ENCODE measurements at regions not wholly inside any gene's neighbourhood (a gene's known extent, or its start where the extent isn't known, plus 50 kb on each side); places are given as distances from the start of the nearest gene placed in this dataset.

DNA sequence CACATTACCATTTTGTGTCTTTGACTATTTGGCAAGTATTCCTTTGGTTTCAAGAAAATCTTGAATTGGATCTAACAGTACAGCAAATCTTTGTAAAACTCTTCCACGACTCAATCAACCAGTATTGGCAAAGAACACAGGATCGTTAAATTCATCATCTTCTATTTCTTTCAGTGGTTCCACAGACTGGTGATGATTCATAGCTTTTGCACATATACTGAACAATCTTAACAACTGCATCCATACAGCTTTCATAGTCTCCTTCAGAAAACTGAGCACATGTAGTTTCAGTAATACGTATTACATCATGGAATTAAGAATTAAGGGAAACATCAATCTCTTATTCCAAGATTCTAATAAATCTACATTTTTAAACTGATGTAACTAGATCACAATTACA lies 91.6 kb upstream of the LIPC start:
- DNase-seq (no peak), ATAC-seq (no peak)
- Mint-ChIP-seq H3K9me3 (no peaks in the 10 kb centered on the region), H3K36me3 (ENCODE audit: insufficient read depth) (no peaks in the 10 kb centered on the region), H3K27me3 (ENCODE audit: low read depth) (no peaks in the 10 kb centered on the region), H3K4me3 (no peak overlapping the region), H3K4me1 (ENCODE audit: low read depth) (peaks cover 2% of the 10 kb centered on the region)

DNA sequence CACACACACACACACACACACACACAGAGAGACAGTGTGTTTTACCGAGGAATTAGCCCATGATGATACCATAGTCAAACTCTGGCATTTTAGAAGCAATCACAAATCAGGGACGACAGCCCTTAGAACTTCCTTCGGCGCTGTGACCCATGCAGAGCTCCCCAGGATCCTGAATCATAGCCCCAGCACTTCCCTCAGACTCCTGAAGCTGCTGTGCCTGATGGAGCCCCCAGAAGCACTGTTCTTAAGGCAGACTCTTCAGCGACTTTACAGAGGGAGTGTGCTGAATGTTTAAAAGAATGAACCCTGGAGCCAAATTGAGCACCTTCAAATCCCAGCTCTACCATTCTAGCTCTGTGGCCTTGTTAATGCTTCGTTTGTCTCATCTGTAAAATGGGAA lies 89.3 kb upstream of the LIPC start:
- Mint-ChIP-seq H3K9me3 (no peaks in the 10 kb centered on the region), H3K4me3 (no peak overlapping the region)

GRCh38 chr15:58344213-58345070 lies 87.3 kb upstream of the LIPC start:
- no peak overlapping the region for H3K4me3 Mint-ChIP-seq

More for the DNA sequence above, 89.3 kb upstream of the LIPC start:
- ATAC-seq = no peak
- DNase-seq = no peak
- Mint-ChIP-seq H3K36me3 (ENCODE audit: insufficient read depth) (no peaks in the 10 kb centered on the region), H3K27me3 (ENCODE audit: low read depth) (no peaks in the 10 kb centered on the region), H3K4me1 (ENCODE audit: low read depth) (no peaks in the 10 kb centered on the region)

DNA sequence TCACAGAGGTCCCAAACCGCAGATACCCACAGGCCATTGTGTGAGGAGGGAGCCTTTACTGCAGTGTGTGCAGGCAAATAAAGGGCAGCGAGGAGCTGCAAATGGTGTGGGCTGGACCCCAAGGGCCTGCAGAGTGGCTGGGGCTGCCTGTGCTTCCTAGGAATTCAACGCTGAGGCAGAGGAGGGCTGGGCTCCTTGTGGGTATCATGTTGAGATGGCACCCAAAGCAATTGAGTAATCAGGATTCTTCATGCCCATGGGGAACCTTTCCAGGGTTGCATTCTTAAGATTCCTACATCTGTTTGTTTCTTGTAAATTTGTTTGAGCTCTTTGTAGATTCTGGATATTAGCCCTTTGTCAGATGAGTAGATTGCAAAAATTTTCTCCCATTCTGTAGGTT lies 85.4 kb upstream of the LIPC start:
- Mint-ChIP-seq H3K36me3 (ENCODE audit: insufficient read depth) (no peaks in the 10 kb centered on the region), H3K4me3 (no peak overlapping the region), H3K27me3 (ENCODE audit: low read depth) (no peaks in the 10 kb centered on the region), H3K9me3 (no peaks in the 10 kb centered on the region), H3K4me1 (ENCODE audit: low read depth) (no peaks in the 10 kb centered on the region)
- DNase-seq = no peak
- no peak for ATAC-seq

More at GRCh38 chr15:58344213-58345070, 87.3 kb upstream of the LIPC start:
- Mint-ChIP-seq H3K36me3 (ENCODE audit: insufficient read depth) (no peaks in the 10 kb centered on the region), H3K9me3 (no peaks in the 10 kb centered on the region), H3K27me3 (ENCODE audit: low read depth) (no peaks in the 10 kb centered on the region), H3K4me1 (ENCODE audit: low read depth) (no peaks in the 10 kb centered on the region)
- ATAC-seq = no peak
- DNase-seq = no peak

DNA sequence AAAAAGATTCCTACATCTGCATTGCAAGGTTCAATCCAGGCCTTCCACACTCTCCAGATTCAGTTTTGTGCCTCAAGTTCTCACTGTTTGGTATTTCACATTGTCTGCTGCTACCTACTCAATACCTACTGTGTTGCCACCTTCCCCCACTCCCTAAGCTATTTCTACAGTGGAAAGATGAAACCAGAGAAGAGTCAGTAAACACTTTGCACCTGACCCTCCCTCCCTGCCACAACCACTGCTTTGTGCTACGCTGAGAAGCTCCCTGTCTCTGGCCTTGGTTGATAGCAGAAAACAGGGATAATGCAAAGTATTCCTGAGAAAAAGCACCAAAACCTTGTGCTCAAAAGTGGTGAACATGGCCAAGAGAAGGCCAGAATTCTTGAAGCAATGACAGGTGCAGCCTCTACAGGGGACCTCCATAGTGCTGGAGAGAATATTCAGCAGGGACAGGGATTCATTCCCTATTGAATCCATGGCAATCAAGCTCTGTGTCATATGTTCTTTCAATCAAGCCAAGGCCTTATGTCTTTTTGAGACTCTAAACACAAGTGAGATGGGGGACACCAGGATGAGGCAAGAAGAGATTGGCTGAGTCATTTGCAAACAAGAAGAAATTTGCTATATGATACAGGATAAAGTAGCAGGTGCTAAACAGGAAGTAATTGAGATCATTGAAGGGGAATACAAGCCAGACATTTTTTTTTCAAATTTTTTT lies 83.5 kb upstream of the LIPC start:
- Mint-ChIP-seq H3K36me3 (ENCODE audit: insufficient read depth) (no peaks in the 10 kb centered on the region), H3K9me3 (no peaks in the 10 kb centered on the region), H3K27me3 (ENCODE audit: low read depth) (peaks cover 2% of the 10 kb centered on the region), H3K4me1 (ENCODE audit: low read depth) (no peaks in the 10 kb centered on the region), H3K4me3 (no peak overlapping the region)
- DNase-seq (no peak), ATAC-seq (peak in 1 of 2 donors; percentile 69)

- no peak for DNase-seq
- Mint-ChIP-seq H3K4me3 (no peak overlapping the region), H3K4me1 (ENCODE audit: low read depth) (peaks cover 15% of the 10 kb centered on the region), H3K27me3 (ENCODE audit: low read depth) (peaks cover 2% of the 10 kb centered on the region), H3K9me3 (no peaks in the 10 kb centered on the region), H3K36me3 (ENCODE audit: insufficient read depth) (no peaks in the 10 kb centered on the region)
- no peak for ATAC-seq
Observed at GRCh38 chr15:58352026-58352929, 79.5 kb upstream of the LIPC start.

DNA sequence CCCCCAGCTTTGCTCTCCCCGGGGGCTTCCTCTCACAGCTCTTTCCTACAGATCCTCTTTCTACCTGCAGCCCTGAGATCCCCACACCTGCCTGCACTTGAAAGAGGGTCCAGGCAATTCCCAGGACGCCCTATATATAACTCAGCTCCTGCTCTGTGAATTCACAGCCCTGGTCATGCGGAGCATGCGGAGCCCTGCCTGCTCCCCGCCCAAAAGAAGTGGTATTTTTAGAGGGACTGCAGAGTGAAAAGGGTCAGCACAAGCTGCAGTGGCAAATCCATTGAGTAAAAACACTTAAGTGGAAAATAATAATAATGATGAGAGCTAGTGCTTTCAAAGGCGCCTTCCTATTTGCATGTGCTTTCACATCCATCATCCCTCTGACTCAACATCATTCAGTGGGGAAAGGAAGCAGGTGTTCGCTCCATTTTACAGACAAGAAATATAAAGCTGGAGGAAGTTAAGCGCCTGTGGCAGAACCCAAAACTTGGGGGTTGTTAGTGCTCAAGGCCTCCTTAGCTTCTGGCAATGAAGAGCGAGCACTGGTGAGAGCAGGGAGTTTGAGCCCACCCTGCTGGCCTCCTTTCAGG lies 76.3 kb upstream of the LIPC start:
- H3K4me3 Mint-ChIP-seq = no peak overlapping the region
- H3K4me1 Mint-ChIP-seq (ENCODE audit: low read depth) = peaks cover 32% of the 10 kb centered on the region
- H3K9me3 Mint-ChIP-seq = no peaks in the 10 kb centered on the region
- H3K27me3 Mint-ChIP-seq (ENCODE audit: low read depth) = peaks cover 2% of the 10 kb centered on the region
- peak in 1 of 2 donors; percentile 8 for ATAC-seq
- DNase-seq = no peak
- H3K36me3 Mint-ChIP-seq (ENCODE audit: insufficient read depth) = no peaks in the 10 kb centered on the region

DNA sequence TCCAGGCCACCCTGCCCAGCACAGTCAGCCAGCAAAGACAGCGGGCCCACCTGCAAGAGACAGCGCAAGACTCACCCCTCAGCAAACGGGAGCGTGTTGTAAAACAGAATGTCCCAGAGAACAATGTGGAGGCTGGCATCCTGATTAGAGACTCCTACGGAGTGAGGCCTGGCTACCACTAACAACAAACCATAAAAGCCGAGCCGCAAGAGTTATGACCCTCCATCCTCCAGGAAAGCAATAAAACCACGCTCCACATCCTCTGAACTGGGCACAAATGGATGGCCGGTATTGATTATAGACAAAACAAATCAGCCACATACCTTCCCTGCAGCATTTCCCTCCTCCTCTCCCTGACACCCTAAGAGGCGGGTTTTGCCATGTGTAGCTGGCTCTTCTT lies 75.8 kb upstream of the LIPC start:
- ATAC-seq (no peak), DNase-seq (no peak)
- peaks cover 32% of the 10 kb centered on the region for H3K4me1 Mint-ChIP-seq (ENCODE audit: low read depth)
- no peaks in the 10 kb centered on the region for H3K9me3 Mint-ChIP-seq
- no peak overlapping the region for H3K4me3 Mint-ChIP-seq
- no peaks in the 10 kb centered on the region for H3K36me3 Mint-ChIP-seq (ENCODE audit: insufficient read depth)
- H3K27me3 Mint-ChIP-seq (ENCODE audit: low read depth) = peaks cover 2% of the 10 kb centered on the region

GRCh38 chr15:58357529-58358476 lies 74.0 kb upstream of the LIPC start:
- peak overlapping the region; percentile 51 for H3K4me3 Mint-ChIP-seq
- H3K36me3 Mint-ChIP-seq (ENCODE audit: insufficient read depth) = peaks cover 1% of the 10 kb centered on the region
- H3K4me1 Mint-ChIP-seq (ENCODE audit: low read depth) = peaks cover 38% of the 10 kb centered on the region
- no peaks in the 10 kb centered on the region for H3K9me3 Mint-ChIP-seq
- no peaks in the 10 kb centered on the region for H3K27me3 Mint-ChIP-seq (ENCODE audit: low read depth)
- DNase-seq = no peak
- ATAC-seq = peak; percentile 85 to 89

GRCh38 chr15:58360421-58361090 lies 71.2 kb upstream of the LIPC start:
- peaks cover 41% of the 10 kb centered on the region for H3K4me1 Mint-ChIP-seq (ENCODE audit: low read depth)
- H3K36me3 Mint-ChIP-seq (ENCODE audit: insufficient read depth) = peaks cover 5% of the 10 kb centered on the region
- H3K9me3 Mint-ChIP-seq = no peaks in the 10 kb centered on the region
- no peaks in the 10 kb centered on the region for H3K27me3 Mint-ChIP-seq (ENCODE audit: low read depth)
- ATAC-seq (no peak), DNase-seq (no peak)
- H3K4me3 Mint-ChIP-seq = no peak overlapping the region

GRCh38 chr15:58361273-58361759 lies 70.5 kb upstream of the LIPC start:
- no peaks in the 10 kb centered on the region for H3K9me3 Mint-ChIP-seq

DNA sequence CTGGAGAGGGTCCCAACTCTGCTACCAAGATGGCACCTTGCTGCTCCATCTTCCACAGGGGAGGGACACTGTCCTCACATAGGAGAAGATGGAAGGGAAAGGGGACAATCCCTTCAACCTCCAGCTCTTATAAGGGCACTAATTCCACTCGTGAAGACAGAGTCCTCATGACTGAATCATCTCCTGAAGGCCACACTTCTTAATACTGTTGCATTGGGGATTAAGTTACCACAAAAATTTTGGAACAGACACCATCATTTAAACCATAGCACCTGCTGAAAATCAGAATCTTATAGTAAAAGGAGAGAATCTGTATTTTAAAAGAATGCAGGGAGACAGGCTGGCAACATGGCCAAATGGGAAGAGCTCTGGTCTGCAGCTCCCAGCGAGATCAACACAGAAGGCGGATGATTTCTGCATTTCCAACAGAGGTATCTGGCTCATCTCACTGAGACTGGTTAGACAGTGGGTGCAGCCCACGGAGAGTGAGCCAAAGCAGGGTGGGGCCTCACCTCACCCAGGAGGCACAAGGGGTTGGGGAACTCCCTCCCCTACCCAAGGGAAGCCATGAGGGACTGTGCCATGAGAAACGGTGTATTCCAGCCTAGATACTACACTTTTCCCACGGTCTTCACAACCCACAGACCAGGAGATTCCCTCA lies 69.4 kb upstream of the LIPC start:
- peaks cover 29% of the 10 kb centered on the region for H3K4me1 Mint-ChIP-seq (ENCODE audit: low read depth)
- no peak for ATAC-seq
- H3K9me3 Mint-ChIP-seq = no peaks in the 10 kb centered on the region
- no peak for DNase-seq
- no peaks in the 10 kb centered on the region for H3K27me3 Mint-ChIP-seq (ENCODE audit: low read depth)
- peaks cover 5% of the 10 kb centered on the region for H3K36me3 Mint-ChIP-seq (ENCODE audit: insufficient read depth)
- no peak overlapping the region for H3K4me3 Mint-ChIP-seq

More at GRCh38 chr15:58361273-58361759, 70.5 kb upstream of the LIPC start:
- no peak overlapping the region for H3K4me3 Mint-ChIP-seq
- H3K4me1 Mint-ChIP-seq (ENCODE audit: low read depth) = peaks cover 34% of the 10 kb centered on the region
- H3K36me3 Mint-ChIP-seq (ENCODE audit: insufficient read depth) = peaks cover 5% of the 10 kb centered on the region
- no peak for DNase-seq
- H3K27me3 Mint-ChIP-seq (ENCODE audit: low read depth) = no peaks in the 10 kb centered on the region
- ATAC-seq = no peak
